ENCODE measurements at regions not wholly inside any gene's neighbourhood (a gene's known extent, or its start where the extent isn't known, plus 50 kb on each side); places are given as distances from the start of the nearest gene placed in this dataset.

DNA sequence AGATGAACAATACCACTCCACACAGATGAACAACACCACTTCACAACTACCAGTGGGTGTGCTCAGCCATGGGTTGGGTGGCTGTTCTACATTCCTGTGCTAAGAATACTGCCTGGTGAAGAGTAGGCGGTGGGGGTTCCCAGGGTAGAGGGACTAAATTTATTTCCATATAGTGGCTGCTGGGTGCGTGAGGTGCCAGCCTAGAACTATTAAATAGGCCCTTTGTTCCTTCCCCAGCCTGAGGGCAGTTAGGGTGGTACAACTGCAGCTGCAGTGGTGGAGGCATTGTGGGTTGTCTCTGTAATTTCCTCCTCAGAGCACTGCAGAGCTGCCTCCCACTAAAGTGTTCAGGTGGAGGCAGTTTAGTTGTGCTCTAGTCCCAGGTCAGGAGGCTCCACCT is 618.4 kb downstream of the MMUT start:
- TF ChIP-seq, protein P1, sequence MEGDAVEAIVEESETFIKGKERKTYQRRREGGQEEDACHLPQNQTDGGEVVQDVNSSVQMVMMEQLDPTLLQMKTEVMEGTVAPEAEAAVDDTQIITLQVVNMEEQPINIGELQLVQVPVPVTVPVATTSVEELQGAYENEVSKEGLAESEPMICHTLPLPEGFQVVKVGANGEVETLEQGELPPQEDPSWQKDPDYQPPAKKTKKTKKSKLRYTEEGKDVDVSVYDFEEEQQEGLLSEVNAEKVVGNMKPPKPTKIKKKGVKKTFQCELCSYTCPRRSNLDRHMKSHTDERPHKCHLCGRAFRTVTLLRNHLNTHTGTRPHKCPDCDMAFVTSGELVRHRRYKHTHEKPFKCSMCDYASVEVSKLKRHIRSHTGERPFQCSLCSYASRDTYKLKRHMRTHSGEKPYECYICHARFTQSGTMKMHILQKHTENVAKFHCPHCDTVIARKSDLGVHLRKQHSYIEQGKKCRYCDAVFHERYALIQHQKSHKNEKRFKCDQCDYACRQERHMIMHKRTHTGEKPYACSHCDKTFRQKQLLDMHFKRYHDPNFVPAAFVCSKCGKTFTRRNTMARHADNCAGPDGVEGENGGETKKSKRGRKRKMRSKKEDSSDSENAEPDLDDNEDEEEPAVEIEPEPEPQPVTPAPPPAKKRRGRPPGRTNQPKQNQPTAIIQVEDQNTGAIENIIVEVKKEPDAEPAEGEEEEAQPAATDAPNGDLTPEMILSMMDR (IDR thresholded peaks at IDR 0.05; ENCODE audit: low read depth, low read length): no peak
- no peak for TF ChIP-seq POLR2A (IDR thresholded peaks at IDR 0.05; ENCODE audit: extremely low read depth, insufficient read length)

Measured in NB4 (cell line).